AML-193 (cell line): ENCODE measurements at regions not wholly inside any gene's neighbourhood (a gene's known extent, or its start where the extent isn't known, plus 50 kb on each side); places are given as distances from the start of the nearest gene placed in this dataset.
"Not testable (repeated sequence)": the region's sequence is repeated elsewhere in the genome, so short reads cannot be mapped to it uniquely, and the experiment has no call there.

Source experiments
- DNase-seq, 2 experiments: peaks; one replicate each; lab custom pipeline; 2025; lab: John Stamatoyannopoulos, UW

DNA sequence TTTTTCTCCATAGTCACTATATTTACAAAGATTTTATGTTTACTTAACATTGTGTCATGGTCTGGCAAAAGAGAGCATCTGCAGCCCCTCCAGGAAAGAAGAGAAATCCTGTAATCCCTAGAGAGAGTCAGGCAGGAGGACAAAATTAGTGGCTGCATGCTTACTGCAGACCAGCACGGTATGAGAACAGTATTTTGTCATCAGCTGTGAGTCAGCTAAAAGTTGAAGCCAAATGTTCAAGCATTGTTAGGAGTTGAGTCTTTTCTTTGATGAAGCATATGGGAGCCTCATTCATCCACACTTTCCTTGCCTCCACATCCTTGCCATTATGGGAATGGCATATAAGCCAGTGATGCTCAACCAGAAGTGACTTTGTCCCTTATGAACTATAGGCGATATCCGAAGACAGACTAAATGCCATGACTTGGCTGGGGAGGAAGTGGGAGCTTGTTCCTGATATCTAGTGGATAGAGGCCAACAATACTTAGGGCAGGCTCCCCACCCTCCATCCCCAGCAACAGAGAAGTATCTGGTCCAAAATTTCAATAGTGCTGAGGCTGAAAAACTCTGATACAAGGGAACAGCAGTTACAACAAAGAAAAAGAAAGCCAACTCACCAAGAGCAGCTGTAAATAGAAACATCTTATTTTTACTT, 112.0 kb upstream of the OR5AK2 start:
- DNase-seq, result no peak

DNA sequence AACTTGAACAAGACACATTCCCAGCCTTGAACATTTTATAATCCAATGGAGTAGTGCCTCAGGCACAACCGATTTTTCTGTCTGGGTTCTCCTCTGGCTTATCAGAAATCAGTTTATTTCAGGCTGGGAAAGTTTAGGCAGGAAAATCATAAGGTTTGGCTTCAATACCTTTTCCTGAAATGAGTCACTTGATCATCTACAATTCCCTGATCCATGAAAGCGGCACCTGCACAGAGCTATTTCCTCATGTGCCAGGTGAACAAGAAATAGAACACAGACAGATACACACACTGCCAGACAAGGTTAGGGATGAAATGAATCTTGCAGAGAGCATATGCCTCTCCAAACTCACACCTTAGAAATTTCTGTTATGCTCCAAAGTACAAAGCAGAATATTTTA, 106.7 kb upstream of the OR9G4 start:
- no peak for DNase-seq

DNA sequence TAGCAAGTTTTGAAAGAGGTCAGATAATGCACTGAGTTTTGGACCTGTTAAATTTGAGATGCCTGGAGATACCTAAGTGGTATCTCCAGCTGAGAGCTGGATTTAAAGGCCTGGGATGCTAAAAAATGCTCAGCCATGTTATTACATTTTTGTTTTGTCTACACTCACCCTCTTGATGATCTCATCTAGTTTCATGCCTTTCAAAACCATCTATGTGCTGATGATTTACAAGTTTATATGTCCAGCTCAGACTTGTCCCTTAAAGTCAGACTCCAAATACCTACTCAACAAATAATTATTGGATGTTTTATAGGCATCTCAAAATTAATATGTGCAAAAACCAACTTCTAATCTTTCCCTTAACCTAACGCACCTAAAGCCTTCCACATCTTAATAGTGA, 103.6 kb upstream of the OR9G4 start:
- no peak for DNase-seq

DNA sequence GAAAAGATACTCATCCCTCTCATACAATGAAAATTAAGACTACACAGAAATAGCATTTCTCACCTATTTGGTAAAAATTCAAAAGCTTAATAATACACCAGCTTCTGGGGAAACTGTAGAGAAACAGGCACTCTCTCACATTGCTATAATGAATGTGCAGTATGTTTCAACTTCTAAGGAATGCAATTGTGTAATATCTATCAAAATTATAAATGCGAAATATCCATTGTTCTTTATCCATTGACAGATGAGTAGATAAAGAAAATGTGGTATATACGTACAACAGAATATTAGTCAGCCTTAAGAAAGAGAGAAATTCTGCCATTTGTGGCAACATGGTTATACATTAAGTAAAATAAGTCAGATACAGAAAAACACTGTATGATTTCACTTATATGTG, 101.4 kb upstream of the OR9G4 start:
- DNase-seq, result no peak

DNA sequence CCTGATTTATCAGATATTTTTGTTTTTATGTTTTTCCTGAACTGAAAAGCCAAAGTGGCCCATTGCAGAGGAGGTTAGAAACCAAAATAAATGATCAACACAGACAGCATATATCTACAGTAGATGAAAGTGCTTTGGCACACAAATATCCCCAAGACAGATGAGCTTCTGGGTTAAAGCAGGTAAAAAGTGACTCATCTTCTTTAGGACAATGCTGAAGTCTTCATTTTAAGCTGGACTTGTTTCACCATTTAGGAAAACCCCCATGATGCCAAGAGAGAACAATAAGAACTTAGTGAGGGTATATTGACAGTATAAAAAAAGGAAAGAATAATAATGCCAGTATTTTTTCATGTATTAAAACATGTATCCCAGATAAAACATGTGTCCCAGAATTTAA, 100.8 kb upstream of the OR9G4 start:
- no peak for DNase-seq

DNA sequence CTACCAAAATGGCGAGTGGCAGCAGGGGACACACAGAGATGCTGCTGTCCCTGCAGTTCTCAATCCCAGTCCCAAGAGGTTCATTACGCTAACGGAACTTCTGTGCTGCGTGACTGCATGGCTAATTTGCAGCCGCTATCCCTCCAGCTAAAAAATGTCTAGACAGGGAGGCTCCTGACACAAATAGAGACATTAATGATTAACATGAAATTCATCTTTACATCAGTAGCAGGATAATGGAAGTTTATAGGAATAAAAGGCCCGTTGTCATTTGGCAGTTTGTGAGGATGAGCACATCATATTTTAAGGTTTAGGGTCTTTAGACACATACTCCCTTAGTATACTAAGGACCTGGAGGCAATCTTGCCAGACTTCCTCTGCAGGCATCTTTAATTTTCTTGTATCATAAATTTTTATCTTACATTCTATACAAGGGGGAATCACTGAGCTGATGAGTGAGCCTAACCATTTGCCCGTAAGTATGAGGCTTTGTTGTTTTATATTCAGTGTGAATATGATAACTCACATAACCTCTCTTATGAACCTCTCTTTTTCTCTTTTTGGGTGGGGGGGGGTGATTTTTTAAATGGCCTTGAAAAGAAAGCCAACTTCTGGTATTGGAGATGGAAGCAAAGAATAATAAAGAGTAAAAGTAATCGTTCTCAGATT, 99.8 kb upstream of the OR9G4 start:
- no peak for DNase-seq

DNA sequence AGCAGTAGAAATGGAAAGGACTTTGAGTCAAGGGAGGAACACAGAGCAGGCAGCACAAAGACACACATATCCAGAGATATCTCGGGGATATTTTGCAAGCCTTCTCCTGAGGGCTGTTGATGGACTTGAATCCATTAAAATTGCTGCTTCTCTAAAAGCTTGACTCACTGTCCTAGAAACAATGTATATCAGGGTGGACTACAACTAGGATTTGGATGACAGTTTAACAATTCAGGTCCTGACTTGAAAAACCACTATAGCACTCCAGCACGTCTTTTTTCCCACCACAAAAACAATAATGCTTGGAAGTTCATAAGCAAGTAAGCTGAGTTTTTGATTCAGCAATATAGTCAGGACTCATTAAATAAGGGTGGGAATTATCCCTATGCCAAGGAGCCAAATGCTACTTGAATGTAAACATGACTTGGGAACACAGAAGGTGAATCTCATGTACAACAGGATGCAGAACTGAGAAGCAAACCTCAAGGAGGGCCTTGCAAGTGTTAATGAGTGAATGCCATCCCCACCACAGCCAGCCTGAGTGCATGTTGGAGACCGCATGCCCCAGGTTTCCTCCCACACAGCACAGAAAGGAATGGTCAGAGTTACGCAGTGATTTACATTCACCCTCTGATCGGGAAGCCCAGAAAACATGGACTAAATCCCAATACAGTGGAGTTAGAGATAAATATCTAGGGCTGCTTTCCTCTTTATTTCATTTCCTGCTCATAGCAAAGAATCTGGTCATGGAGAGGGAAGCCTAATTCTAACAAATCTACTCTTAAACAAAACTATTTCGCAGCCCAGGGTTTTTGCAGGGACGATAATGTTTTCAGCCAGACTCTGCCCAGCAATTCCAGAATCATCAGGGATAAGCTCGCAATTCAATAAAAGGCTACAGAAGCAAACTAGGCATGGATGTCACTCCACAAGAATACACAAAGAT, 98.4 kb upstream of the OR9G4 start:
- no peak for DNase-seq

DNA sequence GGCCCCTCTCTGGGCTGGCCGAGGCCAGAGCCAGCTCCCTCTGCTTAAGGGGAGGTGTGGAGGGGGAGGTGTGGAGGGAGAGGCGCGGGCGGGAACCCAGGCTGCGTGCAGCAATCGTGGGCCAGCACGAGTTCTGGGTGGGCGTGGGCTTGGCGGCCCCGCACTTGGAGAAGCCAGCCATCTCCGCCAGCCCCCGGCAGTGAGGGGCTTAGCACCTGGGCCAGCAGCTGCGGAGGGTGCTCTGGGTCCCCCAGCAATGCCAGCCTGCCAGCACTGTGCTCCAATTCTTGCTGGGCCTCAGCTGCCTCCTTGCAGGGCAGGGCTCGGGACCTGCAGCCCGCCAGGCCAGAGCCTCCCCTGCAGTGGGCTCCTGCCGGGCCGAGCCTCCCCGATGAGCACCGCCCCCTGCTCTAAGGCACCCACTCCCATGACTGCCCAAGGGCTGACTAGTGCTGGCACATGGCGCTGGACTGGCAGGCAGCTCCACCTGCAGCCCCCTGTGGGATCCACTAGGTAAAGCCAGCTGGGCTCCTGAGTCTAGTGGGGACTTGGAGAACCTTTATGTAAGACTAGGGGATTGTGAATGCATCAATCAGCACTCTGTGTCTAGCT, 96.7 kb upstream of the OR9G4 start:
- DNase-seq, result no peak

DNA sequence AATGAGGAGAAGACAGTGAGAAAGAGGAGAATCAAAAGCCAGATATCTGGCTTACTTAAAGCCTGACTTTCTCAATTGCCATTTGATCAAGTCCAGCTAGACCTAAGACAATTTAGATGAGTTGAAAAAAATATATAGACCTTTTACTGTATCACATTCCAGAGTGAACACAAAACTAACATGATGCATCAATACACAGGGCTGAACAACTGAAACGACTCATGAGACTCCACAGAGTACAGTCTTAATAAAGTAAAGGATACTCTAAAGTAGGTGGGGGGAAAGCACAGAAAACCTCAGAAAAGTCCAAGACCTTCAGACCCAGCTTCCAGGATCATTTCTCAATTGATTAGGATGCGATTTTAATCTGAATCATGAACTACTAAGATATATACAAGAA, 95.3 kb upstream of the OR9G4 start:
- DNase-seq, result no peak

DNA sequence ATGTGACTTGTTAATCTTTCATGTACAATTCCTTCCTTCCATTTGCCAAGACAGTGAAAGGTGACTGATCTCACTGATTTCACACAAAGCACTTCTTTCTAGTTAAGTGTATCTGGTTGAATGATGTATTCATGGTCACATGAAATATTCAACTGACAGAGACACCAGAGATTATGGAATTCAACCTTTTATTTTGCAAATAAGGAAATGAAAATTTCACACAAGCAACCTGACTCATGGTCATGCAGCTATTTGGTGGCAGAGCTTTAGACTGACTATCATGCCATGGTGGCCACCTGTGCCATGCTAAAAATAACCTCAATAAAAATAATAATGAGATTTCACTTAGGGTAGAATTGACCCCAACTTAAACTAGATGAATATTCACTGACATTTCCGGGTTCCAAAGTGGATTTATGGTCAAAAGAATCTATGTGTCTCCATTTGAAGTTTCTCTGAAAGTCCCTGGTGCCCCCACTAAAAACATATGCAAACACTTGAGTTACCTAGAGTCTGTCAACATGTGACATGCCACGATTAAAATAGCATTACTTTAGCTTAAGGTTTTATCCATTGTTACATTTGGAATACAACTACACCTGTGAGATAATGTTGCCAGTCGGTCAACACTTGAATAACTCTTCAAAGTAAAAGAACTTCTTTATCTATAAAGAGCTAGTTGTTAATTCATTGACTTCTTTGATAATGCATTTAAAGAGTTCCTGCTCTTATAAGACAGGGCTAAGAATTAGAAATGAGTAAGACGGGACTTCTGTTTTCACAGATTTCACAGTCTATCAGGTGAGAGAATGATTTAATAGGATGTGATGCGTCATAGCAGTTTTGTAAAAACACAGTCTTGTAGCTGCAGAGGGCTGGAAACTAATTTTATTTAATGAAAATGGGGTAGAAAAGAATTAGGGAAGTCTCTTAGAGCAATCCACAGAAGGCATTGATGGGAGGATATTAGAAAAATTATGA, 94.6 kb upstream of the OR9G4 start:
- no peak for DNase-seq

DNA sequence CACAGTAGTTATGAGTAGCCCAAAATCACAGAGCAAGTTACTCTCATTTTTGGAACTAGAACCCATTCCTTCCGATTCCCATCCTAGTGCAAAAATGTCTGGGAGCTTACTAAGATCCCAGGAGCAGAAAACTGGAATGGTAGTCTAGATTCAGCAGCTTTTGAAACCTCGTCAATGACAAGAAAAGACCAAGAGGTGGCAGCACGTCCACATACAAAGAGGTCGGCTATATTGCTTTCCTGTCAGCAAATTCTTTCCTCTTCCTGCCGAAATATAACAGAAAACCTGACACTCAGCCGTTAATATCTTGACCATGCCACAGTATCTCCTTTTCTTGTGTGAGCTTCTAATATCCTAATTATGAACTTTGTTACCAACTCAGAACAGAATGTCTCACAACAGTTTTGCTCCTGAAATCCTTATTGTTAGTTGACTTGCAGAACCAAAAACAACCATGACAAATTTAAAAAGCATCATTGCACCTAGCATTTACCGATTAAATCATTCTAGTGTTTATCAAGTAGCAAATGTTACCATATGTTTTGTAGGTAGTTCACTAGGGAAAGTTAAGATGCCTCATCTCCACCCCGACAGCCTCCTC, 92.8 kb upstream of the OR9G4 start:
- peak; percentile 24 to 36 for DNase-seq

DNA sequence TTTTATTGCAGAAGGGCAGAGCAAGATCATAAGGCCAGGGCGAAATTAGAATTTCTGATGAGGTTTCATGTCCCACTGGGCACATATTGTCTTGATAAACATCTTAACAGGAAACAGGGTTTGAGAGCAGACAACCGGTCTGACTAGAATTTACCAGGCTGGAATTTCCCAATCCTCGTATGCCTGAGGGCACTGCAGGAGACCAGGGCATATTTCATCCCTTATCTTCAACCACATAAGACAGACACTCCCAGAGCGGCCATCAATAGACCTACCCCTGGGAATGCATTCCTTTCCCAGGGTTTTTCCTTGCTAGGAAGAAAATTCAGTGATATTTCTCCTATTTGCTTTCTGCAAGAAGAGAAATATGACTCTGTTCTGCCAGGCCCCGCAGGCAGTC, 78.9 kb upstream of the OR9G4 start:
- not testable (repeated sequence) for DNase-seq

DNA sequence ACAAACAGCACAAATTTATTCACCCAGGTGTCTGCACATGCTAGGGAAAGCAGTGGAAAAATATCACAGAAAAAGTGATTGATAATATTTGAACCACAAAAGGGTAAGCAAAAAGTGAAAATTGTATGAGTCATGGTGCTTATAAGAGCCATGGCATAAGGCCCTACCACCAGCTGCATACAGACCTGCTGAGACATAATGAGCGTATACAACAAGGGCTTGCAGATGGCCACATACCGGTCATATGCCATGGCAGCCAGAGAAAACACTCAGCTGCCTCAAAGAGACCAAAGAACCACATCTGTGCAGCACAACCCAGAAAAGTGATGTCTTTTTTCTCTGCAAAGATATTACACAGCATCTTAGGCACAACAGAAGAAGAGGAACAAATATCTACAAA, 71.4 kb upstream of the OR9G4 start:
- DNase-seq, result no peak

DNA sequence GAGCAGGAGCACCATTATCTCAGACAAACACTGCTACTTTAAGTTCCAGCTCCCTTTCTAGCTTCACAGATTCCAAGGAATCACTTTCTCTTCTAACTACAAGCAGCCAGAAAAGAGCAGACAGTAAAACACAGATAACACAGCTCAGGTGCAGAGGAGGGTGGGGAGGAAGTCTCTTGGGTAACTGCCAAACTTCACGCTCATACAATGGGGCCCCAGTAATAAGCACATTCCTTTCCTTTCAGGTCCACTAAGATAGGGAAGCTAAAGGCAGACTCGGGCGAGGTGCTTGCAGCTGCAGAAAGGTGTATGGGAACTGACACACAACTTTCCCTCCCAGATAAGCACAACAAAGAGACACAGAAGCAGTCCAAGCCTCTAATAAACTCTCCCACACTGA, 69.2 kb upstream of the OR9G4 start:
- no peak for DNase-seq

DNA sequence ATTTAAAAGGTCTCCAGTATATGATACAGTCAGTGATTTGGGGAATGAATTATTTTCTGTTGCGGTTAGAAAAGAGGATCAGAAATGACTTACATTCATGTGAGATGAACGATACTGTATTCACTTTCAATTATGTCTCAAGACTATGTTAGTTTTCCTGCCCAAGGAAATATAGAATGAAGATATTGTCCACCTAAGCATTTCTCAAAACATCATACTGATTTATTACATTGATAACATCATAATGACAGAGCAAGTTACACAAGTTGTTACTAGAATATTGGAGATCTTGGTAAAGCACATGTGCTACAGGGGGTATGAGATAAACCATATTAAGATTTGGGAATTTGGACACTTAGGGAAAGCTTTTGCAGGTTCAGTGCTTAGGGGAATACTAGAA, 67.8 kb upstream of the OR9G4 start:
- DNase-seq, result no peak

DNA sequence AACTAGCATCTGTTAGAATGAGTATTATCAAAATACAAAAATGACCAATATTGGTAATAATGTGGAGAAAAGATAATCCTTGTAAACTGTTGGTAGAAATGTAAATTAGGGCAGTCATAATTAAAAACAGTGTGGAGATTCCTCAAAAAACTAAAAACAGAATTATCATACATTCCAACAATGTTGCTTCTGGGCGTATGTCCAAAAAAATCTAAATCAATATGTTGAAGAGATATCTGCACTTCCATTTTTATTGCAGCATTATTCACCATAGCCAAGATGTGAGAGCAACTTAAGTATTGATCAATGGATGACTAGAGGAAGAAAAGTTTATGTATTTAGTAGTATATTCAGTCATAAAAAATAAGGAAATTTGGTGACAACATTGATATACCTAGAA, 59.8 kb upstream of the OR9G4 start:
- DNase-seq, result no peak

DNA sequence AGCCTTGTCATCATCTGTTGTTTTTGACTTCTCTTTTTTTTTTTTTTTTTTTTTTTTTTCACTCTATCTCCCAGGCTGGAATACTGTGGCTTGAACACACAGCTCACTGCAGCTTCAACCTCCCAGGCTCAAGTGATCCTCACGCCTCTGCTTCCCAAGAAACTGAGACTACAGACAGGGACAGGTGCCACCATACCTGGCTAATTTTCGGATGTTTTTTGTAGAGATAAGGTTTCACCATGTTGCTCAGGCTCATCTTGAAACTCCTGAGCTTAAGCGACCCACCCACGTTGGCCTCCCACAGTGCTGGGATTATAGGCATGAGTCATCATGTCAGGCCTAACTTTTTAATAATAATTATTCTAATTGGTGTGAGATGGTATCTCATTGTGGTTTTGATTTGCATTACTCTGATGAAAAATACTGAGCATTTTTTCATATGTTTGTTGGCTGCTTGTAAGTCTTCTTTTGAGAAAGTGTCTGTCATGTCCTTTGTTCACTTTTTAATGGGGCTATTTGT, 51.3 kb upstream of the OR9G4 start:
- DNase-seq, result no peak
